H9 (cell line): ENCODE measurements at regions not wholly inside any gene's neighbourhood (a gene's known extent, or its start where the extent isn't known, plus 50 kb on each side); places are given as distances from the start of the nearest gene placed in this dataset.

ENCODE experiments used
- DNase-seq: peaks from one replicate; pipeline ENCODE4 v3.0.0-alpha.2; 2017
- H2AFZ ChIP-seq: one replicate; pipeline ENCODE4 v1.6.1; 2013; ENCODE audit warnings: mild to moderate bottlenecking, low read length, control low read depth, moderate library complexity
- H2AK5ac ChIP-seq: 2 replicates; pipeline ENCODE4 v1.6.1; 2013; ENCODE audit warnings: low read length, control low read depth, mixed read lengths; ENCODE audit not compliant: insufficient read length
- H2BK120ac ChIP-seq: one replicate; pipeline ENCODE4 v1.6.1; 2013; ENCODE audit warnings: low read depth, mild to moderate bottlenecking, low read length, control low read depth, inconsistent platforms; ENCODE audit not compliant: poor library complexity, severe bottlenecking
- H2BK12ac ChIP-seq: 2 replicates; pipeline ENCODE4 v1.6.1; 2013; ENCODE audit warnings: low read length, control low read depth, mixed read lengths, low read depth; ENCODE audit not compliant: insufficient read length
- H2BK15ac ChIP-seq: 2 replicates; pipeline ENCODE4 v1.6.1; 2013; ENCODE audit warnings: low read depth, low read length, control low read depth
- H2BK20ac ChIP-seq: one replicate; pipeline ENCODE4 v1.6.1; 2013; ENCODE audit warnings: low read depth, mild to moderate bottlenecking, low read length, control low read depth, inconsistent platforms; ENCODE audit not compliant: poor library complexity, severe bottlenecking
- H2BK5ac ChIP-seq: 2 replicates; pipeline ENCODE4 v1.6.1; 2013; ENCODE audit warnings: low read length, control low read depth, mixed read lengths; ENCODE audit not compliant: insufficient read length
- H3K14ac ChIP-seq: 2 replicates; pipeline ENCODE4 v1.6.1; 2013; ENCODE audit warnings: low read length, control low read depth; ENCODE audit not compliant: insufficient read depth
- H3K18ac ChIP-seq: 2 replicates; pipeline ENCODE4 v1.6.1; 2013; ENCODE audit warnings: low read depth, mild to moderate bottlenecking, mixed read lengths, low read length, control low read depth; ENCODE audit not compliant: insufficient read length
- H3K23ac ChIP-seq: 2 replicates; pipeline ENCODE4 v1.6.1; 2013; ENCODE audit warnings: low read length, control low read depth, mixed read lengths, low read depth; ENCODE audit not compliant: insufficient read length
- H3K23me2 ChIP-seq: 2 replicates; pipeline ENCODE4 v1.6.1; 2013; ENCODE audit warnings: low read depth, mild to moderate bottlenecking, mixed read lengths, low read length, control low read depth; ENCODE audit not compliant: insufficient read length, poor library complexity, severe bottlenecking
- H3K27ac ChIP-seq: 2 replicates; pipeline ENCODE4 v1.5.1; 2013; ENCODE audit warnings: low read length, control low read depth, mixed read lengths, low read depth; ENCODE audit not compliant: insufficient read length
- H3K27me3 ChIP-seq: 2 replicates; pipeline ENCODE4 v1.6.1; 2013; ENCODE audit warnings: low read length, control low read depth, inconsistent platforms; ENCODE audit not compliant: insufficient read depth
- H3K4ac ChIP-seq: 2 replicates; pipeline ENCODE4 v1.6.1; 2013; ENCODE audit warnings: low read depth, mild to moderate bottlenecking, control low read depth, inconsistent platforms, low read length, moderate library complexity
- H3K4me1 ChIP-seq: 2 replicates; pipeline ENCODE4 v1.6.1; 2013; ENCODE audit warnings: low read length, control low read depth, inconsistent platforms; ENCODE audit not compliant: insufficient read depth
- H3K4me2 ChIP-seq: 2 replicates; pipeline ENCODE4 v1.6.1; 2013; ENCODE audit warnings: low read length, control low read depth, mixed read lengths; ENCODE audit not compliant: insufficient read length, insufficient read depth
- H3K56ac ChIP-seq: 2 replicates; pipeline ENCODE4 v1.6.1; 2013; ENCODE audit warnings: low read depth, mild to moderate bottlenecking, mixed read lengths, low read length, control low read depth; ENCODE audit not compliant: insufficient read length
- H3K79me1 ChIP-seq: 2 replicates; pipeline ENCODE4 v1.6.1; 2013; ENCODE audit warnings: low read depth, mild to moderate bottlenecking, moderate library complexity, low read length, control low read depth, inconsistent platforms; ENCODE audit not compliant: insufficient read depth, poor library complexity, severe bottlenecking
- H3K79me2 ChIP-seq: 2 replicates; pipeline ENCODE4 v1.6.1; 2013; ENCODE audit warnings: low read length, control low read depth, inconsistent platforms; ENCODE audit not compliant: insufficient read depth
- H3K9ac ChIP-seq: 2 replicates; pipeline ENCODE4 v1.6.1; 2013; ENCODE audit warnings: low read length, control low read depth, mixed read lengths; ENCODE audit not compliant: insufficient read length; ENCODE audit errors: extremely low read depth
- H3K9me3 ChIP-seq: one replicate; pipeline ENCODE4 v1.6.1; 2013; ENCODE audit warnings: low read depth, low read length, inconsistent platforms; ENCODE audit not compliant: control insufficient read depth
- H3T11ph ChIP-seq: one replicate; pipeline ENCODE4 v1.6.1; 2013; ENCODE audit warnings: mild to moderate bottlenecking, low read length, control low read depth, inconsistent platforms
- H4K20me1 ChIP-seq: one replicate; pipeline ENCODE4 v1.6.1; 2013; ENCODE audit not compliant: control insufficient read depth, insufficient read length, insufficient read depth
- H4K5ac ChIP-seq: 2 replicates; pipeline ENCODE4 v1.6.1; 2013; ENCODE audit warnings: low read depth, mild to moderate bottlenecking, mixed read lengths, low read length, control low read depth; ENCODE audit not compliant: insufficient read length
- H4K8ac ChIP-seq: replicated peaks from 2 replicates; pipeline ENCODE4 v1.6.1; 2013; ENCODE audit warnings: low read length, control low read depth, mixed read lengths, low read depth; ENCODE audit not compliant: insufficient read length
- H4K91ac ChIP-seq: 2 replicates; pipeline ENCODE4 v1.6.1; 2013; ENCODE audit warnings: low read depth, mild to moderate bottlenecking, moderate library complexity, mixed read lengths, low read length, control low read depth; ENCODE audit not compliant: insufficient read length
- H3K27ac Mint-ChIP-seq, 3 experiments: 2 replicates in 2 of 3; 3 replicates in 1 of 3; pipeline ENCODE4 v1.8.0; 2020 to 2021; ENCODE audit warnings: mixed read lengths in 3 of 3, mild to moderate bottlenecking in 1 of 3, moderate library complexity in 1 of 3
- H3K27me3 Mint-ChIP-seq: 2 replicates; pipeline ENCODE4 v1.8.0; 2021; ENCODE audit warnings: low read depth, mild to moderate bottlenecking, moderate library complexity, mixed read lengths
- H3K36me3 Mint-ChIP-seq, 3 experiments: 2 replicates in 2 of 3; 3 replicates in 1 of 3; pipeline ENCODE4 v1.8.0; 2020 to 2021; ENCODE audit warnings: low read depth in 3 of 3, mixed read lengths in 3 of 3; ENCODE audit not compliant: insufficient read depth in 1 of 3
- H3K4me1 Mint-ChIP-seq, 2 experiments: 2 replicates each; pipeline ENCODE4 v1.8.0; 2020; ENCODE audit warnings: mixed read lengths in 2 of 2
- H3K4me3 Mint-ChIP-seq, 2 experiments: 2 replicates in 1 of 2; 3 replicates in 1 of 2; pipeline ENCODE4 v1.8.0; 2020 to 2021; ENCODE audit warnings: mild to moderate bottlenecking in 2 of 2, mixed read lengths in 2 of 2, moderate library complexity in 1 of 2
- H3K9me3 Mint-ChIP-seq, 2 experiments: 2 replicates in 1 of 2; 3 replicates in 1 of 2; pipeline ENCODE4 v1.8.0; 2020; ENCODE audit warnings: mild to moderate bottlenecking in 2 of 2, mixed read lengths in 2 of 2, moderate library complexity in 1 of 2
- CTCF ChIP-seq: fragments of 200-600 bp; sonication (generic); conservative IDR thresholded peaks from 3 replicates; pipeline ENCODE4 v1.8.0; 2021; ENCODE audit warnings: antibody characterized with exemption, mild to moderate bottlenecking
- WGBS: extraction: QIAGEN DNeasy Blood & Tissue Kit; methylation state at CpG from one replicate; pipeline ENCODE4 v1.1.7; 2013; ENCODE audit warnings: missing lambda C conversion rate, low lambda C conversion rate, mixed read lengths; ENCODE audit not compliant: insufficient read length; ENCODE audit errors: extremely low coverage; 5-methylcytosine and 5-hydroxymethylcytosine counted together

- Histone ChIP-seq H3K9me3 (no peaks in the 10 kb centered on the region), H3K9ac (no peak overlapping the region), H2BK12ac (no peak overlapping the region), H2AK5ac (no peak overlapping the region), H2AFZ (no peak overlapping the region), H3K4me2 (no peak overlapping the region), H3K23me2 (no peaks in the 10 kb centered on the region), H3K79me1 (no peaks in the 10 kb centered on the region), H3K27me3 (no peaks in the 10 kb centered on the region), H3K23ac (no peak overlapping the region), H3K79me2 (no peaks in the 10 kb centered on the region), H3T11ph (no peak overlapping the region), H3K4me1 (no peaks in the 10 kb centered on the region; the same call in 1 of the 2 replicates), H4K8ac (no peak overlapping the region), H3K27ac (no peak overlapping the region), H4K20me1 (no peaks in the 10 kb centered on the region), H3K56ac (no peak overlapping the region), H4K91ac (no peak overlapping the region), H3K14ac (no peak overlapping the region), H2BK120ac (no peak overlapping the region), H2BK5ac (no peak overlapping the region), H2BK20ac (no peak overlapping the region), H3K18ac (no peak overlapping the region), H3K4ac (no peak overlapping the region), H2BK15ac (no peak overlapping the region), H4K5ac (no peak overlapping the region)
- no peak for TF ChIP-seq CTCF
- DNase-seq: no peak
- peaks cover 3 to 13% (median 4%) of the 10 kb centered on the region in 3 experiments; a peak in 5 of 7 replicates for H3K36me3 Mint-ChIP-seq
- peaks cover 9 to 12% of the 10 kb centered on the region in 2 experiments for H3K4me1 Mint-ChIP-seq
- H3K27ac Mint-ChIP-seq: peak overlapping the region in 1 of 3 experiments; percentile 92; a peak in 1 of 7 replicates
- H3K4me3 Mint-ChIP-seq: no peak overlapping the region
- no CpG with 5 or more reads among the region's 6 CpGs for WGBS
- peaks cover 7 to 10% of the 10 kb centered on the region in 2 experiments for H3K9me3 Mint-ChIP-seq
- peaks cover 8% of the 10 kb centered on the region for H3K27me3 Mint-ChIP-seq
Observed at GRCh38 chr16:79402920-79403319, 197.6 kb downstream of the MAF start.
